Epithelial cell of esophagus (primary cell): ENCODE measurements at regions not wholly inside any gene's neighbourhood (a gene's known extent, or its start where the extent isn't known, plus 50 kb on each side); places are given as distances from the start of the nearest gene placed in this dataset.
A peak's percentile ranks its signal among the peaks of the same experiment; 100 is the strongest.

ENCODE experiments used
- DNase-seq: peaks from one replicate; pipeline ENCODE4 v3.0.0; 2010; ENCODE audit warnings: low read depth
- H3K4me3 ChIP-seq: 2 replicates; pipeline ENCODE4 v1.5.1; 2011; ENCODE audit warnings: mild to moderate bottlenecking, low read length, control low read depth
- TF ChIP-seq, protein P1 (sequence below): IDR thresholded peaks from 2 replicates; pipeline ENCODE4 v1.5.1; 2011; ENCODE audit warnings: low read depth, mild to moderate bottlenecking, low read length, control low read depth, inconsistent platforms; ENCODE audit not compliant: insufficient read depth; ENCODE audit errors: missing control alignments

DNA sequence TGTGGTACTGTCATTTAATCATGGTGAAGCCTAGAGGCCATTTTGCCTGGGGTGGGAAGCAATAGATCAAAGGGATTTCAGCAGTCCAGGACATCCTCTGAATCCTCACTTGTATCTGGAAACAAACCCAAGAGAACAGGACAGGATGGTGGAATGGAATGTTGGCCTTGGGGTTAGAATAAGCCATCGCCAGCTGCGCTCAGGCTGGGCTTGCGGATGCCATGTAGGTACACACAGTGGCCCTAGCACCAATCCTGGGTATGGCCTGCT, 76.5 kb upstream of the ALDH1A3 start:
- no peak overlapping the region for H3K4me3 ChIP-seq
- DNase-seq, result no peak

DNA sequence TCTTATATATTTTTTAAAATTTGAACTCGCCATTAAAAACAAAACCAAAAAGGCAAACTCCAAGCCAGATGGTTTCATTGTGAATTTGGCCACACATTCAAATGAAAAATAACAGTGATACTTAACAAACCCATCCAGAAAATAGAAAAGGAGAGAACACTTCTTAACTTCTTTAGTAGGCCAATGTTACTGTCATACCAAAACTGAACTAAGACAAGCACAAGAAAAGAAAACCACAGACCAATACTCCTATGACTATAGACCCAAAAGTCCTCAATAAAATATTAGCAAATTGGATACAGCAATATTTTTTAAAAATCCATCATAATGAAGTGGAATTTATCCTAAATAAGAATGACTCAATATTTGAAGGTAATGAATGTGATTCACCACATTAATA, 73.5 kb upstream of the ALDH1A3 start:
- no peak for DNase-seq

More for the DNA sequence above, 76.5 kb upstream of the ALDH1A3 start:
- TF ChIP-seq, protein P1, sequence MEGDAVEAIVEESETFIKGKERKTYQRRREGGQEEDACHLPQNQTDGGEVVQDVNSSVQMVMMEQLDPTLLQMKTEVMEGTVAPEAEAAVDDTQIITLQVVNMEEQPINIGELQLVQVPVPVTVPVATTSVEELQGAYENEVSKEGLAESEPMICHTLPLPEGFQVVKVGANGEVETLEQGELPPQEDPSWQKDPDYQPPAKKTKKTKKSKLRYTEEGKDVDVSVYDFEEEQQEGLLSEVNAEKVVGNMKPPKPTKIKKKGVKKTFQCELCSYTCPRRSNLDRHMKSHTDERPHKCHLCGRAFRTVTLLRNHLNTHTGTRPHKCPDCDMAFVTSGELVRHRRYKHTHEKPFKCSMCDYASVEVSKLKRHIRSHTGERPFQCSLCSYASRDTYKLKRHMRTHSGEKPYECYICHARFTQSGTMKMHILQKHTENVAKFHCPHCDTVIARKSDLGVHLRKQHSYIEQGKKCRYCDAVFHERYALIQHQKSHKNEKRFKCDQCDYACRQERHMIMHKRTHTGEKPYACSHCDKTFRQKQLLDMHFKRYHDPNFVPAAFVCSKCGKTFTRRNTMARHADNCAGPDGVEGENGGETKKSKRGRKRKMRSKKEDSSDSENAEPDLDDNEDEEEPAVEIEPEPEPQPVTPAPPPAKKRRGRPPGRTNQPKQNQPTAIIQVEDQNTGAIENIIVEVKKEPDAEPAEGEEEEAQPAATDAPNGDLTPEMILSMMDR, result no peak

DNA sequence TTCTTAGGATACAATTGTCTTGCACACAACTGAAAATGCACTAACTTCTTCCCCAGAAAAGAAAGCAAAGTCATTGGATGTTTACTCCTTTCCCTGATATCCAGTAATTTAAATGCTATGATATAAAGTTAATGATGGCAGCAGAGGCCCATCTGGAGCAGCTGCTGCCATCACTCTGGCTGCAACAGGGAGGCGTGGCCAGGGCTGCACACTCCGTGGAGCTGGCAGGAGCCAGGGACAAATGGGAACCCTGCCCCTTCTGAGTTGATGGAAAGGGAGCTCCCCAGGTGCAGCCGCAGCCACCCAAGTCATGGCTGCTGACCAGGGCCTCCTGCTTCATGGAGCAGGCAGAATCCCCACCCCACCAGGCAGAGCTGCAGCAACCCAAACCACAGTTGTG, 72.6 kb upstream of the ALDH1A3 start:
- DNase-seq, result no peak
- no peak overlapping the region for H3K4me3 ChIP-seq
- TF ChIP-seq, protein P1, result no peak

More for the DNA sequence above, 73.5 kb upstream of the ALDH1A3 start:
- H3K4me3 ChIP-seq, result no peak overlapping the region
- TF ChIP-seq, protein P1, result no peak

- no peak for DNase-seq
- H3K4me3 ChIP-seq, result no peak overlapping the region
- TF ChIP-seq, protein P1, result no peak
These were observed 70.9 kb upstream of the ALDH1A3 start for GRCh38 chr15:100808691-100809090.

DNA sequence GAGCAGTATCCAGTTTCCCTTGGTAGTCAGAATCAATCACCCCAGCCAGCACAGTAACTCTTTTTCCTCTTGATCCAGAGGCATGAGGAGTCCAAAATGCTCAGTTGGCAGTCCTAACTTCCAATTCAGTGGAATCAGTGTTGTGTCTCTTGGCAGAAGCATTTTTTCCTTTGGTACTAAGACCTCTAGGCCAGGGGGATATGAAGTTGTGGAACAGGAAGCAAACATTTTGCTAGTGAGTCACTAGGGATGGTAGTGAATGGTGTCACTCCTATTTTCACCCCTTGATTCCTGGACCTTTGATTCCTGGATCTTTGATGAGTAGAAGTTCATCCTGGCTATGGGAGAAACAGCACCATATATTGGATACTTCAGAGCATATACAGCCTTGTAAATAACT, 70.5 kb upstream of the ALDH1A3 start:
- peak; percentile 63 for DNase-seq
- TF ChIP-seq, protein P1, result no peak
- H3K4me3 ChIP-seq, result no peak overlapping the region

DNA sequence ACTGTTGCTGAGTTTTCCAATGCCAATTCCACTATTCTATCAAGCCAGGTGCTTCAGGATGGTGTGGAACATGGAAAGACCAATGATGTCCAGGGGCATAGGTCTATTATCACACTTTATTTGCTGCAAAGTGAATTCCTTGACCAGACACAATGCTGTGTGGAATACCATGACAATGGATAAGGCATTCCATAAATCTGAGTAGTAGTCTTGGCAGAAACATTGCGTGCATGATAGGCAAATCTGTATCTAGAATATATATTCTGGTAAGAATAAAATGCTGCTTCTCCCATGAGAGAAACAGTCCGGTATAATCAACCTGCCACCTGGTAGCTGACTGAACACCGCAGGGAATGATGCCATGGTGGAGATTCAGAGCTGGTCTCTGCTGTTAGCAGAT, 70.0 kb upstream of the ALDH1A3 start:
- TF ChIP-seq, protein P1, result no peak
- no peak for DNase-seq
- no peak overlapping the region for H3K4me3 ChIP-seq

- TF ChIP-seq, protein P1, result no peak
- H3K4me3 ChIP-seq, result no peak overlapping the region
- no peak for DNase-seq
These were observed 69.4 kb upstream of the ALDH1A3 start for GRCh38 chr15:100810229-100810628.
